ENCODE measurements at regions not wholly inside any gene's neighbourhood (a gene's known extent, or its start where the extent isn't known, plus 50 kb on each side); places are given as distances from the start of the nearest gene placed in this dataset.

DNA sequence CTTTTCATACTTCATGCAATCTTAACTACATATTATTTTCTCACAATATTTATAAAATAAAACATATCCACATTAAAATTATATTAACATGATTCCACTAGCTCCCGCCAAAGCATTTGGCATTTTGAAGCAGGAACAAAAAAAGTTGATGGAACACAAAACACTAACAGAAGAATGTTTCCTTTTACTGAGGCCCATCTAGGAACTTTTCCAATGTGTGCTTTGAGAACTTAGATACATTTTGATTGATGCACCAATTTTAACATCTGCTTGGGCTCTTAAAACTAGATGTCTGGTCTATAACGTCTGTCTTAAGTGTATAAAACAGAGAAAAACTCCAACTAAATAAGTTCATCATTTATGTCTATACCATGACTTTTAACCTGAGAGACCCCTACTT, 1214.8 kb downstream of the SORCS1 start:
- TF ChIP-seq TCF7L2 (IDR thresholded peaks at IDR 0.05; ENCODE audit: low read depth, low read length) = no peak
- TF ChIP-seq, protein P1, sequence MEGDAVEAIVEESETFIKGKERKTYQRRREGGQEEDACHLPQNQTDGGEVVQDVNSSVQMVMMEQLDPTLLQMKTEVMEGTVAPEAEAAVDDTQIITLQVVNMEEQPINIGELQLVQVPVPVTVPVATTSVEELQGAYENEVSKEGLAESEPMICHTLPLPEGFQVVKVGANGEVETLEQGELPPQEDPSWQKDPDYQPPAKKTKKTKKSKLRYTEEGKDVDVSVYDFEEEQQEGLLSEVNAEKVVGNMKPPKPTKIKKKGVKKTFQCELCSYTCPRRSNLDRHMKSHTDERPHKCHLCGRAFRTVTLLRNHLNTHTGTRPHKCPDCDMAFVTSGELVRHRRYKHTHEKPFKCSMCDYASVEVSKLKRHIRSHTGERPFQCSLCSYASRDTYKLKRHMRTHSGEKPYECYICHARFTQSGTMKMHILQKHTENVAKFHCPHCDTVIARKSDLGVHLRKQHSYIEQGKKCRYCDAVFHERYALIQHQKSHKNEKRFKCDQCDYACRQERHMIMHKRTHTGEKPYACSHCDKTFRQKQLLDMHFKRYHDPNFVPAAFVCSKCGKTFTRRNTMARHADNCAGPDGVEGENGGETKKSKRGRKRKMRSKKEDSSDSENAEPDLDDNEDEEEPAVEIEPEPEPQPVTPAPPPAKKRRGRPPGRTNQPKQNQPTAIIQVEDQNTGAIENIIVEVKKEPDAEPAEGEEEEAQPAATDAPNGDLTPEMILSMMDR (IDR thresholded peaks at IDR 0.05) = no peak

Data from Panc1 (cell line).